ENCODE measurements at regions not wholly inside any gene's neighbourhood (a gene's known extent, or its start where the extent isn't known, plus 50 kb on each side); places are given as distances from the start of the nearest gene placed in this dataset.

GRCh38 chr6:14945461-14946185, 300.2 kb upstream of the JARID2 start:
- H3K4me3 ChIP-seq (ENCODE audit: low read depth, low read length): no peak overlapping the region
- no peak for DNase-seq (ENCODE audit: low read depth)
- TF ChIP-seq, protein P1, sequence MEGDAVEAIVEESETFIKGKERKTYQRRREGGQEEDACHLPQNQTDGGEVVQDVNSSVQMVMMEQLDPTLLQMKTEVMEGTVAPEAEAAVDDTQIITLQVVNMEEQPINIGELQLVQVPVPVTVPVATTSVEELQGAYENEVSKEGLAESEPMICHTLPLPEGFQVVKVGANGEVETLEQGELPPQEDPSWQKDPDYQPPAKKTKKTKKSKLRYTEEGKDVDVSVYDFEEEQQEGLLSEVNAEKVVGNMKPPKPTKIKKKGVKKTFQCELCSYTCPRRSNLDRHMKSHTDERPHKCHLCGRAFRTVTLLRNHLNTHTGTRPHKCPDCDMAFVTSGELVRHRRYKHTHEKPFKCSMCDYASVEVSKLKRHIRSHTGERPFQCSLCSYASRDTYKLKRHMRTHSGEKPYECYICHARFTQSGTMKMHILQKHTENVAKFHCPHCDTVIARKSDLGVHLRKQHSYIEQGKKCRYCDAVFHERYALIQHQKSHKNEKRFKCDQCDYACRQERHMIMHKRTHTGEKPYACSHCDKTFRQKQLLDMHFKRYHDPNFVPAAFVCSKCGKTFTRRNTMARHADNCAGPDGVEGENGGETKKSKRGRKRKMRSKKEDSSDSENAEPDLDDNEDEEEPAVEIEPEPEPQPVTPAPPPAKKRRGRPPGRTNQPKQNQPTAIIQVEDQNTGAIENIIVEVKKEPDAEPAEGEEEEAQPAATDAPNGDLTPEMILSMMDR (conservative IDR thresholded peaks at IDR 0.05; ENCODE audit: low read depth, low read length): no peak

DNA sequence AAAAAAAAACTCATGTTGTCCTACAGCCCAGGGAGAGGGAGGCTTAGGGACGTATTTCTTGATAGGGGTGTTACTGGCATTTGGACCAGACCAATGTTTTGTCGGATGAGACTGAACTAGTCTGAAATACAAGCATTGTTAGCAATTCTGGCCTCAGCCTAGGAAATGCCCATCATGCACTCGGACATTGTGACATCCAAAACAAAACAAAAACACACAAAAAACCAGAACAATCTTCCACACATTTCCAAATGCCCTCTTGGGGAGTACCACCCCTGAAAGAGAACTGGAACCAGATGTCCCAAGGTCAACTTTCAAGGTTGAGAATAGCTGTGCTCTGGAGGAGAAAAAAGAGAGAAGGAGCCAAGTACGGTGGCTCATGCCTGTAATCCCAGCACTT, 299.1 kb upstream of the JARID2 start:
- TF ChIP-seq, protein P1 (conservative IDR thresholded peaks at IDR 0.05; ENCODE audit: low read depth, low read length): no peak
- no peak for DNase-seq (ENCODE audit: low read depth)
- no peak overlapping the region for H3K4me3 ChIP-seq (ENCODE audit: low read depth, low read length)

DNA sequence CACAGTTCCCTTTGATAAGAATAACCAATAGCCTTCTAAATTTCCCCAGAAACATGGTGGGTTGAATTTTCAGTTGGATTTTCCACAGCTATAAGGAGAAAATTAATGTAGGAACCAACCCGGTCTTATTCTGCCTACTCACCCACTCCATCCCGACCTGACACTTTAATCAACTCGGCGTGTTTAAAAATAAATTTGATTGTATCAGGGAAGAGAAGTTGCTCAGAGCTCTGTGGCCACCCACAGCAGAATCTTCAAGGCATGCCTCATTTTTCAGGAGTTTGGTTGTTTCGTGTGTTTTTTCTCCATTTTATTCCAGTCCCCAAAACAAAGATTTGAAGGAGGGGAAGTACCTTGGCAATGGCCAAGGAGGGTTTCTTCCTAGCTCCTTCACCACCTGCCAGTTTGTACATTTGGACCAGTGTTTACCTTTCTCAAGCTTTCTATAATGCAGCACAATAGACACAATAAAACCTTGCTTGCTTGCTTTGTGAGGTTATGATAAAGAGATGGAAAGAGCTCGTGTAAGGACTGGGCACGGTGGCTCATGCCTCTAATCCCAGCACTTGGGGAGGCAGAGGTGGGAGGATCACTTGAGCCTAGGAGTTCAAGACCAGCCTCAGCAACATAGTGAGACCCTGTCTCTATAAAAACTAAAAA, 297.2 kb upstream of the JARID2 start:
- no peak for DNase-seq (ENCODE audit: low read depth)
- TF ChIP-seq, protein P1 (conservative IDR thresholded peaks at IDR 0.05; ENCODE audit: low read depth, low read length): no peak
- H3K4me3 ChIP-seq (ENCODE audit: low read depth, low read length): no peak overlapping the region

GRCh38 chr6:14950103-14950969, 295.5 kb upstream of the JARID2 start:
- no peak overlapping the region for H3K4me3 ChIP-seq (ENCODE audit: low read depth, low read length)
- TF ChIP-seq, protein P1 (conservative IDR thresholded peaks at IDR 0.05; ENCODE audit: low read depth, low read length): no peak
- no peak for DNase-seq (ENCODE audit: low read depth)

DNA sequence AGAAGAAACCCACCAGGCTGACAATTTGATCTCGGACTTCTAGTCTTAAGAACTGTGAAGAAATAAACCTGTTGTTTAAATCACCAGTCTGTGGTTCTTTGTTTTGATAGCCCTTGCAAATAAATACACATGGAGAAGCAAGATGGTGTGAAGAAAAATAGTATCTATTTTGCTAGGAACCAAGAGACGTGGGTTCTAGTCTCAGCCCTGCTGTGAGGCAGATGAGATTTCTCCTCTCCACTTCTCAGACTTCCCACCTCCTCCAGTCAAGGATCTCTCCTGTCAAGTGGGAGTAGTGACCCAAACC, 294.9 kb upstream of the JARID2 start:
- TF ChIP-seq, protein P1 (conservative IDR thresholded peaks at IDR 0.05; ENCODE audit: low read depth, low read length): no peak
- no peak for DNase-seq (ENCODE audit: low read depth)
- no peak overlapping the region for H3K4me3 ChIP-seq (ENCODE audit: low read depth, low read length)

DNA sequence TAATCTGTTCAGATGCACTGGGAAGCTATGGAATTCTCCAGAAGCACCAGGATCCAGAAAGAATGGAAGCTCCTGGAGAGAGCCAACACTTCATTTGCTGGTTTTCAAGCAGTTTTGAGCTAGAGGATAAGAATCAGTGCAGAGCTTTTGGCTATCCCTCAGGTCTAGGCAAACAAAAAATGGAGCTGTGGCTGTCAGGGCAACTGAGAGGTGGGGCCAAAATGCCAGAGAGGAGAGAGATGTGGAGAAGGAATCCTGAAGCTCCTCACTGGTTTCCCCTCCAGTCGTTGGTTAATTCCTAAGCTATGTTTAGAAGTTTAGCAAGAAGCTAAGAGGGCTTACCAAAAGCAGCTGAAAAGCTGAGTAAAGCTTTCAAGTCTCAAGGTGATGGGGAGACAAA, 294.2 kb upstream of the JARID2 start:
- TF ChIP-seq, protein P1 (conservative IDR thresholded peaks at IDR 0.05; ENCODE audit: low read depth, low read length): no peak
- no peak for DNase-seq (ENCODE audit: low read depth)
- H3K4me3 ChIP-seq (ENCODE audit: low read depth, low read length): no peak overlapping the region

Measured in epithelial cell of proximal tubule (primary cell).